K562 (cell line): ENCODE measurements at regions not wholly inside any gene's neighbourhood (a gene's known extent, or its start where the extent isn't known, plus 50 kb on each side); places are given as distances from the start of the nearest gene placed in this dataset.

ENCODE experiments used
- ATF7 ChIP-seq: fragments of 450-650 bp; IDR thresholded peaks from 2 replicates; pipeline ENCODE4 v1.7.1; 2014; ENCODE audit warnings: mild to moderate bottlenecking, moderate library complexity
- CC2D1A ChIP-seq: fragments of 450-650 bp; IDR thresholded peaks from 2 replicates; pipeline ENCODE4 v1.6.1; 2017; ENCODE audit warnings: mild to moderate bottlenecking
- DPF2 ChIP-seq: fragments of 450-650 bp; IDR thresholded peaks from 2 replicates; pipeline ENCODE4 v1.6.1; 2016
- ETV1 ChIP-seq: fragments of 450-650 bp; conservative IDR thresholded peaks from 2 replicates; pipeline ENCODE4 v1.6.1; 2016; ENCODE audit warnings: missing genetic modification characterization, control low read depth, low read depth, missing compliant biosample characterization
- HDAC1 ChIP-seq, 2 experiments: fragments of 450-650 bp; IDR thresholded peaks; 2 replicates each; pipeline ENCODE4 v1.6.1; 2016 to 2017; ENCODE audit warnings: inconsistent platforms in 1 of 2, mild to moderate bottlenecking in 1 of 2, moderate library complexity in 1 of 2
- MAFG ChIP-seq: fragments of 450-650 bp; conservative IDR thresholded peaks from 2 replicates; pipeline ENCODE4 v1.6.1; 2016; ENCODE audit warnings: missing genetic modification characterization, missing compliant biosample characterization
- MAZ ChIP-seq, 2 experiments: fragments of 450-650 bp in 1 of 2; sonication (generic) in 1 of 2; formaldehyde crosslinking; IDR thresholded peaks in 1 of 2; conservative IDR thresholded peaks in 1 of 2; 2 replicates each; pipeline versions ENCODE4 v1.4.0 to v1.5.0; 2020; ENCODE audit warnings: mild to moderate bottlenecking in 1 of 2, missing genetic modification reagents in 1 of 2
- MLLT1 ChIP-seq, 2 experiments: fragments of 450-650 bp; IDR thresholded peaks; 2 replicates each; pipeline ENCODE4 v1.6.1; 2016
- NFIC ChIP-seq: fragments of 450-650 bp; IDR thresholded peaks from 2 replicates; pipeline ENCODE4 v1.6.1; 2017; ENCODE audit warnings: mild to moderate bottlenecking, inconsistent platforms
- NR2C2 ChIP-seq, 2 experiments: fragments of 200-800 bp in 1 of 2; sonication (Bioruptor generic) in 1 of 2; sonication (generic) in 1 of 2; formaldehyde crosslinking in 1 of 2; IDR thresholded peaks; 2 replicates each; pipeline versions ENCODE4 v1.6.1 to v1.8.0; 2016 to 2022; ENCODE audit warnings: mild to moderate bottlenecking in 1 of 2, missing compliant biosample characterization in 1 of 2, missing genetic modification characterization in 1 of 2, missing genetic modification reagents in 1 of 2
- OTX1 ChIP-seq: fragments of 450-650 bp; formaldehyde crosslinking; IDR thresholded peaks from 2 replicates; pipeline ENCODE4 v1.4.0; 2022; ENCODE audit warnings: mild to moderate bottlenecking
- PML ChIP-seq: IDR thresholded peaks from 2 replicates; pipeline ENCODE4 v1.6.1; 2012; ENCODE audit warnings: low read length, inconsistent platforms
- SMAD3 ChIP-seq: fragments of 450-650 bp; formaldehyde crosslinking; conservative IDR thresholded peaks from 2 replicates; pipeline ENCODE4 v1.4.0; 2020; ENCODE audit warnings: mild to moderate bottlenecking
- ZBTB40 ChIP-seq, 2 experiments: fragments of 450-650 bp in 1 of 2; sonication (generic) in 1 of 2; formaldehyde crosslinking in 1 of 2; IDR thresholded peaks; 2 replicates each; pipeline versions ENCODE4 v1.7.1 to v1.9.0; 2016 to 2022; ENCODE audit warnings: inconsistent platforms in 1 of 2, mild to moderate bottlenecking in 1 of 2, missing genetic modification reagents in 1 of 2
- ZNF280A ChIP-seq: fragments of 450-650 bp; IDR thresholded peaks from 2 replicates; pipeline ENCODE4 v1.6.1; 2018; ENCODE audit warnings: mild to moderate bottlenecking, low read depth; ENCODE audit not compliant: partially characterized antibody
- ZNF830 ChIP-seq: fragments of 250-450 bp; sonication (Bioruptor Pico); IDR thresholded peaks from 2 replicates; pipeline ENCODE4 v1.5.0; 2021; ENCODE audit warnings: mild to moderate bottlenecking

- TF ChIP-seq ZNF280A = peak; percentile 61
- peak; percentile 54; the same call in 1 of the 2 replicates for TF ChIP-seq ZBTB40 (IDR thresholded peaks at IDR 0.05)
- TF ChIP-seq ZBTB40 (CRISPR knock-in tag; IDR thresholded peaks at IDR 0.05) = no peak
- peak; percentile 100 for TF ChIP-seq DPF2
- TF ChIP-seq OTX1 = peak; percentile 96
- TF ChIP-seq NR2C2 (CRISPR knock-in tag; IDR thresholded peaks at IDR 0.05) = no peak
- TF ChIP-seq NR2C2 (tag; IDR thresholded peaks at IDR 0.05) = peak; percentile 25; the same call in 1 of the 2 replicates
- TF ChIP-seq ETV1 (tag) = no peak
- TF ChIP-seq MAZ (CRISPR knock-in tag; conservative IDR thresholded peaks at IDR 0.05 in 1 of 2, IDR thresholded peaks at IDR 0.05 in 1 of 2) = peak in 1 of 2 experiments; percentile 62; a peak in 1 of 4 replicates
- no peak for TF ChIP-seq SMAD3 (CRISPR knock-in tag)
- TF ChIP-seq CC2D1A = peak; percentile 92
- peak; percentile 73; the same call in 1 of the 2 replicates for TF ChIP-seq ATF7
- peak; percentile 93 for TF ChIP-seq MLLT1 (IDR thresholded peaks at IDR 0.05)
- no peak for TF ChIP-seq ZNF830 (CRISPR knock-in tag)
- TF ChIP-seq MAFG (tag) = no peak
- peak; percentile 80 to 97; a peak in 3 of 4 replicates for TF ChIP-seq HDAC1 (IDR thresholded peaks at IDR 0.05)
- peak; percentile 72 for TF ChIP-seq PML
- peak; percentile 99 for TF ChIP-seq NFIC
These were observed 538.8 kb downstream of the MATN1 start (continued) for GRCh38 chr1:30184393-30185141.
